GM21528 (cell line): ENCODE measurements at regions not wholly inside any gene's neighbourhood (a gene's known extent, or its start where the extent isn't known, plus 50 kb on each side); places are given as distances from the start of the nearest gene placed in this dataset.

ENCODE experiments used
- ATAC-seq: cut with Tn5 transposase; IDR thresholded peaks from one replicate; pipeline ENCODE4 v1.9.1; 2021; ENCODE audit warnings: mild to moderate bottlenecking, moderate library complexity; ENCODE audit not compliant: unreplicated experiment, low FRiP score

GRCh38 chr12:115343008-115343407 lies 659.0 kb upstream of the TBX3 start:
- ATAC-seq: no peak

GRCh38 chr12:115341442-115341841 lies 657.5 kb upstream of the TBX3 start:
- ATAC-seq: no peak

- no peak for ATAC-seq
These were observed 654.8 kb upstream of the TBX3 start for GRCh38 chr12:115338566-115339294.

GRCh38 chr12:115337693-115338543 lies 653.9 kb upstream of the TBX3 start:
- ATAC-seq: no peak

GRCh38 chr12:115336506-115336905 lies 652.5 kb upstream of the TBX3 start:
- ATAC-seq: no peak

GRCh38 chr12:115335594-115335993 lies 651.6 kb upstream of the TBX3 start:
- no peak for ATAC-seq

GRCh38 chr12:115335048-115335447 lies 651.1 kb upstream of the TBX3 start:
- ATAC-seq: no peak

- ATAC-seq: no peak
These were observed 649.0 kb upstream of the TBX3 start for GRCh38 chr12:115332945-115333344.

GRCh38 chr12:115325858-115326257 lies 641.9 kb upstream of the TBX3 start:
- ATAC-seq: no peak

GRCh38 chr12:115324949-115325593 lies 641.1 kb upstream of the TBX3 start:
- ATAC-seq: no peak

GRCh38 chr12:115323223-115323905 lies 639.4 kb upstream of the TBX3 start:
- ATAC-seq: no peak

GRCh38 chr12:115322275-115322674 lies 638.3 kb upstream of the TBX3 start:
- ATAC-seq: no peak

- no peak for ATAC-seq
These were observed 637.0 kb upstream of the TBX3 start for GRCh38 chr12:115320967-115321366.

- ATAC-seq: no peak
These were observed 636.5 kb upstream of the TBX3 start for GRCh38 chr12:115320451-115320850.

GRCh38 chr12:115319446-115320040 lies 635.6 kb upstream of the TBX3 start:
- no peak for ATAC-seq

GRCh38 chr12:115313929-115314328 lies 630.0 kb upstream of the TBX3 start:
- ATAC-seq: no peak

GRCh38 chr12:115312901-115313300 lies 628.9 kb upstream of the TBX3 start:
- no peak for ATAC-seq

- no peak for ATAC-seq
These were observed 627.9 kb upstream of the TBX3 start for GRCh38 chr12:115311875-115312274.

- ATAC-seq: no peak
These were observed 624.9 kb upstream of the TBX3 start for GRCh38 chr12:115308918-115309317.

GRCh38 chr12:115306380-115306779 lies 622.4 kb upstream of the TBX3 start:
- no peak for ATAC-seq
